Psoas muscle (tissue), 7 donors: ENCODE measurements at regions not wholly inside any gene's neighbourhood (a gene's known extent, or its start where the extent isn't known, plus 50 kb on each side); places are given as distances from the start of the nearest gene placed in this dataset.

ENCODE experiments used
- ATAC-seq, 4 donors: fragments of 200-7000 bp; cut with Tn5 transposase; one replicate each; pipeline ENCODE4 v1.9.1; 2020; ENCODE audit warnings: moderate library complexity in 3 of 4, mild to moderate bottlenecking in 2 of 4
- DNase-seq, 2 donors: peaks; one replicate each; pipeline ENCODE4 v3.0.0-alpha.2; 2020
- H3K27ac ChIP-seq: fragments of 200-600 bp; one replicate; pipeline ENCODE4 v1.8.0; 2022
- H3K27me3 ChIP-seq, 3 donors: fragments of 200-600 bp in 1 of 3; one replicate each; pipeline versions ENCODE4 v1.6.1 to v1.8.0; 2013 to 2022; ENCODE audit warnings: low read length in 2 of 3, mild to moderate bottlenecking in 2 of 3, moderate library complexity in 1 of 3; ENCODE audit not compliant: insufficient read depth in 3 of 3
- H3K36me3 ChIP-seq, 2 donors: fragments of 200-600 bp in 1 of 2; one replicate each; pipeline versions ENCODE4 v1.6.1 to v1.8.0; 2013 to 2022; ENCODE audit warnings: low read depth in 1 of 2, mild to moderate bottlenecking in 1 of 2, moderate library complexity in 1 of 2; ENCODE audit not compliant: insufficient read depth in 1 of 2
- H3K4me1 ChIP-seq: fragments of 200-600 bp; one replicate; pipeline ENCODE4 v1.8.0; 2022
- H3K4me3 ChIP-seq: fragments of 200-600 bp; one replicate; pipeline ENCODE4 v1.8.0; 2022; ENCODE audit warnings: mild to moderate bottlenecking
- H3K9me3 ChIP-seq: fragments of 200-600 bp; one replicate; pipeline ENCODE4 v1.8.0; 2022
- WGBS, 3 donors: extraction: QIAGEN DNeasy Blood & Tissue Kit; methylation state at CpG; one replicate each; pipeline versions ENCODE4 v1.1.6 to v1.1.7; 2013; 5-methylcytosine and 5-hydroxymethylcytosine counted together
- intact Hi-C, 2 donors: fragments of 100-400 bp; cut with DNase I; formaldehyde crosslinking; loops; one replicate each; pipeline versions ENCODE4 v1.11.0 to v1.14.2; 2022
- TF ChIP-seq, protein P1 (sequence below): fragments of 200-600 bp; IDR thresholded peaks from one replicate; pipeline ENCODE4 v1.8.0; 2022; ENCODE audit warnings: antibody characterized with exemption
- donor health status: healthy with polysubstance abuse.
- donor health status: DM: no; HTN: no; CAD: no; lungs with moderate emphysema.
- donor health status: Bipolar disorder and iron deficiency.
- donor health status: healthy.
- donor health status: DM: yes; HTN: yes; CAD: no.
- donor health status: DM: no; HTN: no; CAD: no.
- donor health status: DM: yes; HTN: yes; CAD: no.

DNA sequence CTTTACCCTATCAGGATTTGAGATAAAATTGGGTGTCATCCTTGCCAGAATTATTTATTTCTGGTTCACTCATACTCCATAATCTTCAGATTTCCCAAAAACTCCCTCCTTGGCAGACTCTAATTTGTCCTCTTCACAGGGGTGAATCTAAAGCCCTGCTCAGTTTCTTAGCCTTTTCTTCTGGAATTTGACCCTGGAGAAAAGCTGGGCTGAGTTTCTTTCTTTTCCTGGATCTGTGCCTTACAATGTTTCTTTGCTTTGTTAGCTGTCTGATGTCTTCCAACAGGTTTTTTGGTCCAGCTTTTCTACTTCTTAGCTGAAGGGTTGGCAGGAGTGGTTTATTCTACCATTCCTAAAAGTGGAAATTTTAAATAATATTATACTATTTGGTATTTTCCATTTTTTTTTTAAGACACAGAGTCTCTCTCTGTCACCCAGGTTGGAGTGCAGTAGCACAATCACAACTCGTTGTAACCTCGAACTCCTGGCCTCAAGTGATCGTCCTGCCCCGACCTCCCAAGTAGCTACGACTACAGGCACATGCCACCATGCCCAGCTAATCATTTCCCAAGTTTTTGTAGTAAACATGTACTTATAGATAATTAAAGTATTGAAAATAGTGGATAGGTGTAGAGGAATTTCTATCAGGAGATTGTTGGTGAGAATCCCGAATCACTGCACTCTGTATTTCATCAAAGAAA is 138.4 kb upstream of the TWIST2 start:
- intact Hi-C loops, result no loop called here
- Histone ChIP-seq H3K9me3 (no peaks in the 10 kb centered on the region), H3K4me1 (no peaks in the 10 kb centered on the region), H3K4me3 (no peak overlapping the region), H3K27me3 (peaks cover 0 to 8% (median 0%) of the 10 kb centered on the region in 3 donors), H3K27ac (no peak overlapping the region), H3K36me3 (no peaks in the 10 kb centered on the region)
- ATAC-seq, result no peak
- TF ChIP-seq, protein P1, sequence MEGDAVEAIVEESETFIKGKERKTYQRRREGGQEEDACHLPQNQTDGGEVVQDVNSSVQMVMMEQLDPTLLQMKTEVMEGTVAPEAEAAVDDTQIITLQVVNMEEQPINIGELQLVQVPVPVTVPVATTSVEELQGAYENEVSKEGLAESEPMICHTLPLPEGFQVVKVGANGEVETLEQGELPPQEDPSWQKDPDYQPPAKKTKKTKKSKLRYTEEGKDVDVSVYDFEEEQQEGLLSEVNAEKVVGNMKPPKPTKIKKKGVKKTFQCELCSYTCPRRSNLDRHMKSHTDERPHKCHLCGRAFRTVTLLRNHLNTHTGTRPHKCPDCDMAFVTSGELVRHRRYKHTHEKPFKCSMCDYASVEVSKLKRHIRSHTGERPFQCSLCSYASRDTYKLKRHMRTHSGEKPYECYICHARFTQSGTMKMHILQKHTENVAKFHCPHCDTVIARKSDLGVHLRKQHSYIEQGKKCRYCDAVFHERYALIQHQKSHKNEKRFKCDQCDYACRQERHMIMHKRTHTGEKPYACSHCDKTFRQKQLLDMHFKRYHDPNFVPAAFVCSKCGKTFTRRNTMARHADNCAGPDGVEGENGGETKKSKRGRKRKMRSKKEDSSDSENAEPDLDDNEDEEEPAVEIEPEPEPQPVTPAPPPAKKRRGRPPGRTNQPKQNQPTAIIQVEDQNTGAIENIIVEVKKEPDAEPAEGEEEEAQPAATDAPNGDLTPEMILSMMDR, result no peak
- 78 to 84% (median 79%) methylated on average over 6 of the region's 6 CpGs for WGBS, 3 donors
- no peak for DNase-seq

DNA sequence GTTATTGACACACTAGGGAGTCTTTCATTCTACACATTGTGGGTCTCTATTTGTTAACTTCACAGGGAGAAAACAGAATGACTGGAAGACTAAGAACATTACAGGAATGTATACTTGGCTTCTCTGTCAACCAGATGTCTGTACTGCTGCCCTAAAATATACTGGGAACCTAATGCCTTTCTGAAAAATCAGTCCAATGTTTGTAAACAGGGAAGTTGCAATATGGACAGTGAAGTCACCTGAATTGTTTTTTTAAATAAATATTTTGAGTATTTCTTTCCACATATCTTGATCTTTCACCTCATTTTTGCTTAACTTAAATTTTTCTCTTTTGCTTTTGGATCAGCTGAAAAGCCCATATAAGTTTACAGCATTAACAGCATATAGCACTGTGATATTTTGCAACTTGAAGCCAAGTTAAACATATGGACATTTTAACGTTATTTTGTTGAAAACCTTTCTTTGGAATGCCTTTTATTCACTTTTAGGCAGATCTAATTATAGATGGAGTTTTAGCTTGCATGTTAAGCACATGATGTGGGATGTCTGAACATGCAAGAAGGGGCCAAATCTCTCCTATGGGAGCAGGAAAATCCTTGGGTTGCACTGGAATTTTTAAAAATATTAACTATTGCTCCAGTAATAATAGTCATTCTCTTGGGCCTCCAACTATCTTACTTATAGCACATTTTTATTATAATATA is 137.7 kb upstream of the TWIST2 start:
- Histone ChIP-seq H3K9me3 (no peaks in the 10 kb centered on the region), H3K36me3 (no peaks in the 10 kb centered on the region), H3K4me1 (no peaks in the 10 kb centered on the region), H3K27ac (no peak overlapping the region), H3K27me3 (peaks cover 0 to 13% (median 0%) of the 10 kb centered on the region in 3 donors), H3K4me3 (no peak overlapping the region)
- no peak for DNase-seq
- TF ChIP-seq, protein P1, result no peak
- intact Hi-C loops, result no loop called here
- WGBS, 3 donors, result 12 to 24% (median 16%) methylated on average over 1 of the region's 1 CpG
- ATAC-seq, result no peak

DNA sequence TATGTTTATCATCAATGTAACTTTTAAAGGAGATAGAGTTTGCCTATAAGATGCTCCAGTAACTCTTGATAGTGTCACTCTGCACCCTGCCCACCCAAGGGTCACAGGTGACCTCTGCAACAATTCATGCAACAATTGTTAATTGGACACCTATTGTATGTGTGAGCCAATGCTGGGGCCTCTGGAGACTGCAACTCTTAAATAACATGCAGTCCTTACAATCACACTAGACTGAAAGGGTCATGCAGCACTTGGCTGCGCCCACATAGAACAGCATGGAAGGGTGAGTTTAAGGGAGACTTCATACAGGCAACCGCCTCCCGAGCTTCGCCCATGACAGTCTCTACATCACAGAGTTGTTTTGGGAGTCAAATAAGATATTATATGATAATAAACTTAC is 137.1 kb upstream of the TWIST2 start:
- no peaks in the 10 kb centered on the region for H3K36me3 ChIP-seq
- no peak overlapping the region for H3K4me3 ChIP-seq
- peaks cover 0 to 15% (median 0%) of the 10 kb centered on the region in 3 donors for H3K27me3 ChIP-seq
- no peaks in the 10 kb centered on the region for H3K4me1 ChIP-seq
- no peaks in the 10 kb centered on the region for H3K9me3 ChIP-seq
- H3K27ac ChIP-seq, result no peak overlapping the region
- intact Hi-C loops, result no loop called here
- 91 to 96% (median 92%) methylated on average over 4 of the region's 4 CpGs for WGBS, 3 donors
- no peak for ATAC-seq
- TF ChIP-seq, protein P1, result no peak
- DNase-seq, result no peak

DNA sequence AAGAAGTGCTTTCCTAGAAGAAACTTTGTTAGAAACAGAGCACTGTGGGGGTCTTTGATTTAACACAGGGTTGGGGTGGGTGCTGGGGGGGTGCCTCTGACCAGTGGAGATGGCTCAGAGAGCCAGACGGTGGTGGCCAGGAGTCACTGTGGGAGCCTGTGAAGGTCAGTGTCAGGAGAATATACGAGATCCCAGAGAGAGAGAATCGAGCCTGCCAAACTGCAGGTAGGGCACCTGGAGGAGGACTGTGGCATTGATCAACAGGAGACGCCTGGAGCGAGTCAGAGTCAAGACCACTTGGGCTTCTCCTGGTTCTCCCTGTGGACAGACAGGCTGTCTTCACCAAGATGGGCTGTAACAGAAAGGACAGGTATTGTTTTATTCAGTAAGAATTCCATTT is 136.5 kb upstream of the TWIST2 start:
- Histone ChIP-seq H3K4me1 (no peaks in the 10 kb centered on the region), H3K36me3 (no peaks in the 10 kb centered on the region), H3K9me3 (no peaks in the 10 kb centered on the region), H3K27me3 (peaks cover 0 to 20% (median 0%) of the 10 kb centered on the region in 3 donors), H3K4me3 (no peak overlapping the region), H3K27ac (no peak overlapping the region)
- intact Hi-C loops, result no loop called here
- DNase-seq, result no peak
- TF ChIP-seq, protein P1, result no peak
- no peak for ATAC-seq
- 78 to 87% (median 87%) methylated on average over 5 of the region's 5 CpGs for WGBS, 3 donors
